ENCODE measurements at regions not wholly inside any gene's neighbourhood (a gene's known extent, or its start where the extent isn't known, plus 50 kb on each side); places are given as distances from the start of the nearest gene placed in this dataset.

- TF ChIP-seq CTCF (IDR thresholded peaks at IDR 0.05), result no peak
- no peaks in the 10 kb centered on the region for H3K27me3 ChIP-seq
- H3K4me3 ChIP-seq, result no peak overlapping the region
- intact Hi-C loops (cut with DNase I), result no loop called here
- no peaks in the 10 kb centered on the region for H3K36me3 ChIP-seq
- DNase-seq (no peak), ATAC-seq (no peak)
- no peak overlapping the region for H3K27ac ChIP-seq
- H3K9me3 ChIP-seq, result no peaks in the 10 kb centered on the region
- H3K4me1 ChIP-seq, result no peaks in the 10 kb centered on the region
These were observed 641.0 kb upstream of the FRG1 start for GRCh38 chr4:189299706-189300105.

DNA sequence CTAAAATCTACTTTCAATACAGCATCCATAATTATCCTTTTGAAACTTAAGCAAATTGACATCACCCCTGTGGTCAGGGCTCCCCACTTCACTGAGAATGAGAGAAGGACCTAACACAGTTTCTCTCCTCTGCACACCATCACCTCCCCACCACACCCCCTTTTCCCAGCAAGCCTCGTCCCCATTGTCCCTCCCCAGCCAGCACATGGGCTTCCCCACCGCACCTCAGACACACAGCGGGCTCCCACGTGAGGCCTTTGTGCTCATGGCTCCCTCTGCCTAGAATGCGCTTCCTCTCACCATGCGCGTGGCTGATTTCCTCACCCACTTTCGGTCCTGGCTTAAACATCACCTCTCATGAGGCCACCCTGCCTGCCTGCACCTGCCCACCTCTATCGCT is 639.0 kb upstream of the FRG1 start:
- no peaks in the 10 kb centered on the region for H3K9me3 ChIP-seq
- ATAC-seq, result no peak
- no peaks in the 10 kb centered on the region for H3K27me3 ChIP-seq
- no peaks in the 10 kb centered on the region for H3K36me3 ChIP-seq
- no peak for DNase-seq
- H3K4me3 ChIP-seq, result no peak overlapping the region
- H3K27ac ChIP-seq, result no peak overlapping the region
- TF ChIP-seq CTCF (IDR thresholded peaks at IDR 0.05), result no peak
- no peaks in the 10 kb centered on the region for H3K4me1 ChIP-seq
- intact Hi-C loops (cut with DNase I), result no loop called here

- intact Hi-C loops (cut with DNase I), result no loop called here
- no peaks in the 10 kb centered on the region for H3K4me1 ChIP-seq
- H3K27ac ChIP-seq, result no peak overlapping the region
- TF ChIP-seq CTCF (IDR thresholded peaks at IDR 0.05), result no peak
- no peaks in the 10 kb centered on the region for H3K27me3 ChIP-seq
- DNase-seq (no peak), ATAC-seq (no peak)
- no peaks in the 10 kb centered on the region for H3K36me3 ChIP-seq
- no peaks in the 10 kb centered on the region for H3K9me3 ChIP-seq
- no peak overlapping the region for H3K4me3 ChIP-seq
These were observed 638.0 kb upstream of the FRG1 start for GRCh38 chr4:189302719-189303118.

DNA sequence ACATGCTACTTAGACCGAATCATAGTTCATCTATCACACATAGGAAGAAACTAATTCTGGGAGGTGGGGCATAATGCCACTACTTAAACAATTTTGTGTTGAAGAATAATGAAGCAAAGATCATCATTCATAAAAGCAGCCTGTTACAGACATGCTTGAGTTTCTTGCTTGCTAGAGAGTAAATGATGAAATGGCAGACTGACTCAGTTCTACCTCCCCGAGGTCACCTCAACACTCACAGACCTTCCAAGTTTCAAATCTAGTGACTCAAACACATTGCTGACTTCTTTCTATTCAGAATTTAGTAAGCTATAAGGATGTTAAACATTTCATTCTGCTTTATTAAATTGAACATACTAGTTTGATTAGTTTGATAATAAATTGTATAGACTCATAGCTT is 636.5 kb upstream of the FRG1 start:
- no peaks in the 10 kb centered on the region for H3K4me1 ChIP-seq
- no peaks in the 10 kb centered on the region for H3K27me3 ChIP-seq
- H3K36me3 ChIP-seq, result no peaks in the 10 kb centered on the region
- intact Hi-C loops (cut with DNase I), result no loop called here
- ATAC-seq, result no peak
- TF ChIP-seq CTCF (IDR thresholded peaks at IDR 0.05), result no peak
- no peak overlapping the region for H3K27ac ChIP-seq
- H3K4me3 ChIP-seq, result no peak overlapping the region
- H3K9me3 ChIP-seq, result no peaks in the 10 kb centered on the region
- no peak for DNase-seq

- ATAC-seq (no peak), DNase-seq (no peak)
- TF ChIP-seq CTCF (IDR thresholded peaks at IDR 0.05), result no peak
- Histone ChIP-seq H3K27me3 (no peaks in the 10 kb centered on the region), H3K4me1 (no peaks in the 10 kb centered on the region), H3K4me3 (no peak overlapping the region), H3K27ac (no peak overlapping the region), H3K36me3 (no peaks in the 10 kb centered on the region), H3K9me3 (no peaks in the 10 kb centered on the region)
- intact Hi-C loops (cut with DNase I), result no loop called here
These were observed 635.9 kb upstream of the FRG1 start for GRCh38 chr4:189304809-189305208.

- no peak for TF ChIP-seq CTCF (IDR thresholded peaks at IDR 0.05)
These were observed 635.2 kb upstream of the FRG1 start for GRCh38 chr4:189305500-189305899.

More at GRCh38 chr4:189305500-189305899, 635.2 kb upstream of the FRG1 start:
- H3K9me3 ChIP-seq, result no peaks in the 10 kb centered on the region
- H3K36me3 ChIP-seq, result no peaks in the 10 kb centered on the region
- H3K4me1 ChIP-seq, result no peaks in the 10 kb centered on the region
- DNase-seq (no peak), ATAC-seq (no peak)
- intact Hi-C loops (cut with DNase I), result no loop called here
- no peaks in the 10 kb centered on the region for H3K27me3 ChIP-seq
- H3K4me3 ChIP-seq, result no peak overlapping the region
- no peak overlapping the region for H3K27ac ChIP-seq
